ENCODE measurements at regions not wholly inside any gene's neighbourhood (a gene's known extent, or its start where the extent isn't known, plus 50 kb on each side); places are given as distances from the start of the nearest gene placed in this dataset.

DNA sequence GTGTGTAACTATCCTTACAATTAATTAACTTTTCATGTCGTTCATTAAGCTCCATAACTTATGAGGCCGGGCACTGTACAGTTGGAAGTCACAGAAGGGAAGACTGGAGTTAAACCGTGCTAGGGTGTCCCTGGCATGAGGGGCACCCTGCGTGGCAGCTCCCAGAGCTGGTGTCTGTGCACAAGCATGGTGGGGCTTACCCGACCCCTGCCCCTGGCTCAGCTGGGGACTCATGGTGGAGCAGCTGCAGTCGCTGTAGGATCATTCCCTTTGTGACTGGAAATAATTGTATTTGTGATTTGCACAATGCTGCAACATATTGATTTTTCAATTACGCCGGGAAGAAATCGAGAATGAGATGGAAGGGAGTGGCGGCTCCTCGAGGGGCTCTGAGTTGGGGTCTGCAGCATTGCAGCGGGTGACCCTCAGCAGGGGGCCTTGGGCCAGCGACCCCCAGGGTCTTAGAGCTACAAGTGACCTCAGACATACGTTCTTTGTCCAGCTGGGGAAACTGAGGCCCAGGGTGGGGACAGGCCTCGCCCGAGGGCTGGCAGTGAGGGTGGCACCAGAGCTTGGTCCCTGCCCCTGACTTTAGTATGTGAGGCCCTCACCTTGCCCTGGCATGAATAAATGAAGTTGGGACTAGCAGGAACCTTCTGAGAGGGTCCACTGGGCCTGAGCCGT is 125.4 kb downstream of the KIF26A start:
- Histone ChIP-seq H3K79me2 (no peaks in the 10 kb centered on the region), H3K4me3 (no peak overlapping the region), H3K27ac (no peak overlapping the region), H3K27me3 (no peaks in the 10 kb centered on the region), H3K9me2 (replicated peaks; ENCODE audit: insufficient read depth) (no peaks in the 10 kb centered on the region), H3K4me2 (no peak overlapping the region), H3K9me3 (ENCODE audit: low read depth) (no peaks in the 10 kb centered on the region), H4K20me1 (ENCODE audit: insufficient read depth, poor library complexity, severe bottlenecking) (no peaks in the 10 kb centered on the region), H3K4me1 (ENCODE audit: insufficient read depth) (no peaks in the 10 kb centered on the region), H3K36me3 (replicated peaks; ENCODE audit: insufficient read depth, low read depth) (no peaks in the 10 kb centered on the region), H2AFZ (no peak overlapping the region)
- TF ChIP-seq EZH2 (IDR thresholded peaks at IDR 0.05; ENCODE audit: borderline replicate concordance) (no peak), EZH2phosphoT487 (IDR thresholded peaks at IDR 0.05; ENCODE audit: low read depth, severe bottlenecking, unreplicated experiment) (no peak)
- TF ChIP-seq, protein P1, sequence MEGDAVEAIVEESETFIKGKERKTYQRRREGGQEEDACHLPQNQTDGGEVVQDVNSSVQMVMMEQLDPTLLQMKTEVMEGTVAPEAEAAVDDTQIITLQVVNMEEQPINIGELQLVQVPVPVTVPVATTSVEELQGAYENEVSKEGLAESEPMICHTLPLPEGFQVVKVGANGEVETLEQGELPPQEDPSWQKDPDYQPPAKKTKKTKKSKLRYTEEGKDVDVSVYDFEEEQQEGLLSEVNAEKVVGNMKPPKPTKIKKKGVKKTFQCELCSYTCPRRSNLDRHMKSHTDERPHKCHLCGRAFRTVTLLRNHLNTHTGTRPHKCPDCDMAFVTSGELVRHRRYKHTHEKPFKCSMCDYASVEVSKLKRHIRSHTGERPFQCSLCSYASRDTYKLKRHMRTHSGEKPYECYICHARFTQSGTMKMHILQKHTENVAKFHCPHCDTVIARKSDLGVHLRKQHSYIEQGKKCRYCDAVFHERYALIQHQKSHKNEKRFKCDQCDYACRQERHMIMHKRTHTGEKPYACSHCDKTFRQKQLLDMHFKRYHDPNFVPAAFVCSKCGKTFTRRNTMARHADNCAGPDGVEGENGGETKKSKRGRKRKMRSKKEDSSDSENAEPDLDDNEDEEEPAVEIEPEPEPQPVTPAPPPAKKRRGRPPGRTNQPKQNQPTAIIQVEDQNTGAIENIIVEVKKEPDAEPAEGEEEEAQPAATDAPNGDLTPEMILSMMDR (IDR thresholded peaks at IDR 0.05; ENCODE audit: poor library complexity): no peak
- no peak for DNase-seq (ENCODE audit: low spot score)
- WGBS (ENCODE audit: low lambda C conversion rate, missing lambda C conversion rate): 93% methylated on average over 17 of the region's 17 CpGs

DNA sequence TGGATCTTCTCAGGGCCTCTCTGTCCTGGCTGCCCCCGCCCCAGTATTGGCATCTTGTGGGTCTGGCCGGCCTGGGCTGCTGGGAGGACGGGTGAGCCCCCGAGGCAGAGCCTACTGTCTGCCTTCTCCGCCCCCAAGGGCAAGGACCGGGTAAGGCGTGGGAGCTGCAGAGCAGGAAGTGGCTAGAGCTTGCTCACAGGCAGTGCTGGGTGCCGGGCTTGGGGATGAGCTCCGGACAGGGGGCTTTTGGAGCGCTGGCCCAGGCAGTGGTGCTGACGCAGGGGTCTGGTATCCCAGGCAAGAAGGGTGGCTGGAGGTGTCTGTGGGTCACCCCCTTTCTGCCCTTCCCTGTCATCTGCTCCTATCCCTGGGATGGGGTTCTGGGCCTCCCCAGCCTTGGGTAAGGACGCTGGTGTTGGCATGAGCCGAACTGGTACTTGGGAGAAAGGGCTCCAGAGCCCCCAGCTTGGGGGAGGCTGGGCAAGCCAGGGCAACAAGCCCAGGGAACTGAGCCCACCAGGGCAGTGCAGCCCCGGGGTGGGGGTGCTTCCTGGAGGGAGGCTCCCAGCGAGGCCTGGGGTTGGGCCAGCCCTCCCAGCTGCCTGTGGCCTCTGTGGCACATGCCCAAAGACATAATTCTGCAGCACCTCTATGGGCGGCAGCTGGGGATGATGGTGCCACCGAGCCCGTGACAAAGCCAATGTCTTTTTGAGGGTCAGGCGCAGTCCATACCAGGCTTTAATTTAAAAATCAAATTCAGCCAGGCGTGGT is 126.3 kb downstream of the KIF26A start:
- no peaks in the 10 kb centered on the region for H3K79me2 ChIP-seq
- no peaks in the 10 kb centered on the region for H3K36me3 ChIP-seq (replicated peaks; ENCODE audit: insufficient read depth, low read depth)
- TF ChIP-seq, protein P1 (IDR thresholded peaks at IDR 0.05; ENCODE audit: poor library complexity): no peak
- no peak for TF ChIP-seq EZH2phosphoT487 (IDR thresholded peaks at IDR 0.05; ENCODE audit: low read depth, severe bottlenecking, unreplicated experiment)
- no peaks in the 10 kb centered on the region for H3K4me1 ChIP-seq (ENCODE audit: insufficient read depth)
- H2AFZ ChIP-seq: no peak overlapping the region
- H3K4me2 ChIP-seq: no peak overlapping the region
- no peaks in the 10 kb centered on the region for H3K27me3 ChIP-seq
- H3K9me2 ChIP-seq (replicated peaks; ENCODE audit: insufficient read depth): no peaks in the 10 kb centered on the region
- no peaks in the 10 kb centered on the region for H4K20me1 ChIP-seq (ENCODE audit: insufficient read depth, poor library complexity, severe bottlenecking)
- no peak overlapping the region for H3K4me3 ChIP-seq
- H3K27ac ChIP-seq: no peak overlapping the region
- WGBS (ENCODE audit: low lambda C conversion rate, missing lambda C conversion rate): 88% methylated on average over 20 of the region's 20 CpGs
- no peaks in the 10 kb centered on the region for H3K9me3 ChIP-seq (ENCODE audit: low read depth)
- no peak for DNase-seq (ENCODE audit: low spot score)

DNA sequence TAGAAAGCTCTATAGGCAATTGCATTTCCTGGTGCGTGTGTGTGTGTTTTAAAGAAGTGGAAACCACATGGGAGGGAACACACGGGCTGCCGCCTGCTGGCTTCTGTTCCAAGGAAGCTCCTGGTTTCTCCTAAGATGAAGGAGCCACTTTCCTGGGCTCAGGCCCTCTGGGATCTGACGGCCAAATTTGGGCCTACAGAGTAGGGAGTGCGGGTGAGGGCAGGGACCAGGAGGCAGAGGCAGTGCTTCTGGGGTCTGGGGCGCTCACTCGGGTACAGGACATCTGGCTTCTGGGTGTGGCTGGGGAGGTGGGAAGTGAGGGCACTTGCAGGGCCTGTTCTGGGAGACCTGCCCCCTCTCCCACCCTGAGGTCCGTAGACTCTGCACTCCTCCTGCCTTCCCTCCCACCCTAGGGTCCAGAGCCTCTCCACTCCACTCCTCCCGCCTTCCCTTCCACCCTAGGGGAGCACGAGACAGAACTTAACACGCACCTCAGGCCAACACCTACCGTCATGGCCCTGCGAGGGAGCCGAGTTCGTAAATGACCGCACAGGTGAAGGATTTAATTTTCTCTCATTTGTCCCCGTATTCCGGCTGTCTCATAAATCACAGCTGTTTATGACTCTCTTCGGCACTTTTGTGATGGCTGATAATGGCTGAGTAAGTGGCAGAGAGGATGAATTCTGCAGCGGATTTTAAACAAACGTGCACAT is 127.7 kb downstream of the KIF26A start:
- no peaks in the 10 kb centered on the region for H3K79me2 ChIP-seq
- WGBS (ENCODE audit: low lambda C conversion rate, missing lambda C conversion rate): 69% methylated on average over 20 of the region's 21 CpGs
- no peak for TF ChIP-seq EZH2phosphoT487 (IDR thresholded peaks at IDR 0.05; ENCODE audit: low read depth, severe bottlenecking, unreplicated experiment)
- no peaks in the 10 kb centered on the region for H3K9me2 ChIP-seq (replicated peaks; ENCODE audit: insufficient read depth)
- H3K36me3 ChIP-seq (replicated peaks; ENCODE audit: insufficient read depth, low read depth): no peaks in the 10 kb centered on the region
- H3K4me2 ChIP-seq: no peak overlapping the region
- no peaks in the 10 kb centered on the region for H3K4me1 ChIP-seq (ENCODE audit: insufficient read depth)
- H3K27me3 ChIP-seq: no peaks in the 10 kb centered on the region
- H2AFZ ChIP-seq: no peak overlapping the region
- H3K27ac ChIP-seq: no peak overlapping the region
- H3K9me3 ChIP-seq (ENCODE audit: low read depth): no peaks in the 10 kb centered on the region
- DNase-seq (ENCODE audit: low spot score): no peak
- H3K4me3 ChIP-seq: no peak overlapping the region
- no peaks in the 10 kb centered on the region for H4K20me1 ChIP-seq (ENCODE audit: insufficient read depth, poor library complexity, severe bottlenecking)
